CD14-positive monocyte (primary cell): ENCODE measurements at regions not wholly inside any gene's neighbourhood (a gene's known extent, or its start where the extent isn't known, plus 50 kb on each side); places are given as distances from the start of the nearest gene placed in this dataset.

Source experiments
- DNase-seq, 3 donors: peaks; one replicate each; pipeline ENCODE4 v3.0.0-alpha.2; 2011 to 2022
- H2AFZ ChIP-seq: 2 replicates; pipeline ENCODE4 v1.6.0; 2012; ENCODE audit warnings: mild to moderate bottlenecking, low read depth, low read length, inconsistent platforms; ENCODE audit not compliant: insufficient read depth, poor library complexity, severe bottlenecking
- H3K27ac ChIP-seq, 2 donors: 1 replicate in 1 of 2; 2 replicates in 1 of 2; pipeline ENCODE4 v1.5.1; 2012 to 2013; ENCODE audit warnings: low read length in 2 of 2, control low read depth in 1 of 2, inconsistent platforms in 1 of 2, low read depth in 1 of 2, mild to moderate bottlenecking in 1 of 2
- H3K27me3 ChIP-seq, 2 donors: one replicate each; pipeline versions ENCODE4 v1.6.0 to v1.6.1; 2011 to 2013; ENCODE audit warnings: low read length in 2 of 2; ENCODE audit not compliant: control insufficient read depth in 2 of 2, insufficient read depth in 2 of 2
- H3K36me3 ChIP-seq, 2 donors: replicated peaks in 1 of 2; 1 replicate in 1 of 2; 2 replicates in 1 of 2; pipeline versions ENCODE4 v1.5.1 to v1.6.1; 2012 to 2013; ENCODE audit warnings: low read length in 2 of 2, control low read depth in 1 of 2, inconsistent platforms in 1 of 2, mild to moderate bottlenecking in 1 of 2; ENCODE audit not compliant: insufficient read depth in 2 of 2, control insufficient read depth in 1 of 2
- H3K4me1 ChIP-seq, 2 donors: 1 replicate in 1 of 2; 2 replicates in 1 of 2; pipeline versions ENCODE4 v1.5.1 to v1.6.1; 2012 to 2013; ENCODE audit warnings: low read length in 2 of 2, control low read depth in 1 of 2, inconsistent platforms in 1 of 2, mild to moderate bottlenecking in 1 of 2, moderate library complexity in 1 of 2; ENCODE audit not compliant: insufficient read depth in 2 of 2, control insufficient read depth in 1 of 2
- H3K4me2 ChIP-seq: replicated peaks from 2 replicates; pipeline ENCODE3; 2012; ENCODE audit warnings: low read length, moderate library complexity, mild to moderate bottlenecking; ENCODE audit not compliant: poor library complexity, severe bottlenecking; ENCODE audit errors: extremely low read depth
- H3K4me3 ChIP-seq, 3 experiments: fragments of 200-600 bp in 1 of 3; sonication (generic) in 1 of 3; replicated peaks in 1 of 3; 1 replicate in 2 of 3; 2 replicates in 1 of 3; pipeline ENCODE4 v1.5.1; 2011 to 2013; ENCODE audit warnings: low read length in 3 of 3, mild to moderate bottlenecking in 3 of 3, control low read depth in 2 of 3, low read depth in 2 of 3, inconsistent platforms in 1 of 3, moderate library complexity in 1 of 3
- H3K79me2 ChIP-seq: 2 replicates; pipeline ENCODE4 v1.6.0; 2012; ENCODE audit warnings: mild to moderate bottlenecking, control low read depth, inconsistent platforms, low read length, moderate library complexity; ENCODE audit not compliant: insufficient read depth
- H3K9ac ChIP-seq: 2 replicates; pipeline ENCODE4 v1.6.0; 2017; ENCODE audit warnings: low read length, mild to moderate bottlenecking; ENCODE audit not compliant: insufficient read depth, poor library complexity, severe bottlenecking
- H3K9me3 ChIP-seq, 2 donors: replicated peaks in 1 of 2; 1 replicate in 1 of 2; 2 replicates in 1 of 2; pipeline versions ENCODE4 v1.5.1 to v1.6.1; 2012 to 2013; ENCODE audit warnings: low read length in 2 of 2, control low read depth in 1 of 2; ENCODE audit not compliant: control insufficient read depth in 1 of 2, insufficient read depth in 1 of 2
- H4K20me1 ChIP-seq: 2 replicates; pipeline ENCODE4 v1.6.0; 2012; ENCODE audit warnings: mild to moderate bottlenecking, low read length, control low read depth, moderate library complexity; ENCODE audit not compliant: insufficient read depth
- H3K27ac Mint-ChIP-seq, 7 donors: one replicate each; pipeline ENCODE4 v1.8.0; 2020; ENCODE audit warnings: mild to moderate bottlenecking in 7 of 7, mixed read lengths in 7 of 7, moderate library complexity in 6 of 7, inconsistent platforms in 2 of 7
- H3K27me3 Mint-ChIP-seq, 3 donors: one replicate each; pipeline ENCODE4 v1.8.0; 2021 to 2022; ENCODE audit warnings: low read depth in 3 of 3, mild to moderate bottlenecking in 3 of 3, mixed read lengths in 3 of 3, moderate library complexity in 3 of 3, inconsistent platforms in 1 of 3
- H3K36me3 Mint-ChIP-seq, 2 donors: one replicate each; pipeline ENCODE4 v1.8.0; 2020; ENCODE audit warnings: mixed read lengths in 2 of 2, inconsistent platforms in 1 of 2, mild to moderate bottlenecking in 1 of 2
- H3K4me1 Mint-ChIP-seq: one replicate; pipeline ENCODE4 v1.8.0; 2020; ENCODE audit warnings: mild to moderate bottlenecking, mixed read lengths
- H3K4me3 Mint-ChIP-seq, 2 donors: one replicate each; pipeline ENCODE4 v1.8.0; 2020; ENCODE audit warnings: mild to moderate bottlenecking in 2 of 2, mixed read lengths in 2 of 2, moderate library complexity in 1 of 2
- H3K9me3 Mint-ChIP-seq, 7 donors: one replicate each; pipeline ENCODE4 v1.8.0; 2020 to 2022; ENCODE audit warnings: mixed read lengths in 7 of 7, mild to moderate bottlenecking in 6 of 7, moderate library complexity in 6 of 7, inconsistent platforms in 2 of 7
- WGBS: methylation state at CpG from one replicate; pipeline ENCODE4 v1.1.5; 2013; ENCODE audit warnings: missing lambda C conversion rate; ENCODE audit not compliant: insufficient coverage; 5-methylcytosine and 5-hydroxymethylcytosine counted together
- intact Hi-C, 2 donors: fragments of 100-400 bp; cut with micrococcal nuclease; formaldehyde crosslinking; loops; one replicate each; pipeline versions ENCODE4 v1.15.0 to v1.15.1; 2023
- TF ChIP-seq, protein P1 (sequence below): fragments of 200-600 bp; IDR thresholded peaks from one replicate; pipeline ENCODE4 v1.8.0; 2022; ENCODE audit warnings: antibody characterized with exemption, mild to moderate bottlenecking

DNA sequence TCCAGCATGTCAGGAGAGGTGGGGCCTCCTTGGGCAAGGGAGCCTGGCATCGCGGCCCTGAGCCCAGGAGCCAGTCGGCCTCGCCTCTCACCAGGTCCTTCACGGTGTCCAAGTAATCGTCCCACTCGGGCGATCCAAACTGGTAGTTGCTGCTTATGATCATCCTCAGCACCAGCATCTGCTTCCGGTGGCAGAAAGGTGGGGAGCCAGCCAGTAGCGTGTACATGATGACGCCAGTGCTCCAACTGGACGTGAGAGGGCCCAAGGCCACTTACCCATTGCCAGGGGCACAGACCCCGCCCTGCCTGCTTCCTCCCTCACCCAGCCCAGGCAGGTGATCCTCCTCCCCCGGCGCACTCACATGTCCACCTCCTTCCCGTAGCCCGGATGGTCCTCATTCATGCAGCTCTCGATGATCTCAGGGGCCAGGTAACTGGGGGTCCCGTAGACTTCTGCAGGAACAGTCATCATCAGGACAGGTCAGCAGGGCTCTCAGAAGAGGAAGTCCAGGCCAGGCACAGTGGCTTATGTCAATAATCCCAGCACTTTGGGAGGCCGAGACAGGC, 214.7 kb downstream of the OR4C45 start:
- peaks cover 37 to 46% of the 10 kb centered on the region in 2 donors for H3K9me3 ChIP-seq
- no peak overlapping the region for H3K27ac ChIP-seq
- TF ChIP-seq, protein P1, sequence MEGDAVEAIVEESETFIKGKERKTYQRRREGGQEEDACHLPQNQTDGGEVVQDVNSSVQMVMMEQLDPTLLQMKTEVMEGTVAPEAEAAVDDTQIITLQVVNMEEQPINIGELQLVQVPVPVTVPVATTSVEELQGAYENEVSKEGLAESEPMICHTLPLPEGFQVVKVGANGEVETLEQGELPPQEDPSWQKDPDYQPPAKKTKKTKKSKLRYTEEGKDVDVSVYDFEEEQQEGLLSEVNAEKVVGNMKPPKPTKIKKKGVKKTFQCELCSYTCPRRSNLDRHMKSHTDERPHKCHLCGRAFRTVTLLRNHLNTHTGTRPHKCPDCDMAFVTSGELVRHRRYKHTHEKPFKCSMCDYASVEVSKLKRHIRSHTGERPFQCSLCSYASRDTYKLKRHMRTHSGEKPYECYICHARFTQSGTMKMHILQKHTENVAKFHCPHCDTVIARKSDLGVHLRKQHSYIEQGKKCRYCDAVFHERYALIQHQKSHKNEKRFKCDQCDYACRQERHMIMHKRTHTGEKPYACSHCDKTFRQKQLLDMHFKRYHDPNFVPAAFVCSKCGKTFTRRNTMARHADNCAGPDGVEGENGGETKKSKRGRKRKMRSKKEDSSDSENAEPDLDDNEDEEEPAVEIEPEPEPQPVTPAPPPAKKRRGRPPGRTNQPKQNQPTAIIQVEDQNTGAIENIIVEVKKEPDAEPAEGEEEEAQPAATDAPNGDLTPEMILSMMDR: no peak
- Mint-ChIP-seq H3K27me3 (no peaks in the 10 kb centered on the region), H3K4me3 (no peak overlapping the region), H3K4me1 (no peaks in the 10 kb centered on the region), H3K9me3 (peaks cover 8 to 35% (median 25%) of the 10 kb centered on the region in 7 donors), H3K27ac (no peak overlapping the region), H3K36me3 (no peaks in the 10 kb centered on the region)
- DNase-seq: no peak
- no peaks in the 10 kb centered on the region for H4K20me1 ChIP-seq
- no peaks in the 10 kb centered on the region for H3K27me3 ChIP-seq
- WGBS: 93% methylated on average over 19 of the region's 20 CpGs
- no peak overlapping the region for H3K4me2 ChIP-seq
- H3K36me3 ChIP-seq: no peaks in the 10 kb centered on the region
- H3K79me2 ChIP-seq: no peaks in the 10 kb centered on the region
- no peaks in the 10 kb centered on the region for H3K4me1 ChIP-seq
- no peak overlapping the region for H3K9ac ChIP-seq
- H2AFZ ChIP-seq: no peak overlapping the region
- intact Hi-C loops: no loop called here
- no peak overlapping the region for H3K4me3 ChIP-seq

DNA sequence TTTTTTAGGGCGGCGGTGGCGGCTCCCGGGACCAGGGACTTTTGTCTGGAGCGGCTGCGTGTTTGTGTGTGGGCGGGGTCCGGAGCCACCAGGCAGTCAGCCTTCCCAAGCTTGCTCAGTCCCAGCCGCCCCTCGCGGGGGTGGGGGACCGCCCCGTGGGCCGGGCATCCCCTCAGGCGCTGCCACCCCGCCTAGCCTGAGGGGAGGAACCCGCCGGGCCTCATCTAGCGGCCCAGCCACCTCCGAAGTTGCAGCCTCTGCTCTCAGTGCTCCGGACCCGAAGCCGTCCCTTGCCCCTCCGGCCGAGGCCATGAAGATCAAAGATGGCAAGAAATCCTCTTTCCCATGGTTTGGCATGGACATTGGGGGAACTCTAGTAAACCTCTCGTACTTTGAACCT, 235.2 kb downstream of the OR4C45 start:
- no peaks in the 10 kb centered on the region for H4K20me1 ChIP-seq
- WGBS: 78% methylated on average over 25 of the region's 26 CpGs
- no peak for DNase-seq
- Mint-ChIP-seq H3K9me3 (peaks cover 2 to 37% (median 29%) of the 10 kb centered on the region in 7 donors), H3K27ac (no peak overlapping the region), H3K4me3 (no peak overlapping the region), H3K36me3 (no peaks in the 10 kb centered on the region), H3K27me3 (peaks cover 0 to 3% (median 0%) of the 10 kb centered on the region in 3 donors), H3K4me1 (no peaks in the 10 kb centered on the region)
- H3K9me3 ChIP-seq: peaks cover 37 to 38% of the 10 kb centered on the region in 2 donors
- no peak overlapping the region for H2AFZ ChIP-seq
- no peak overlapping the region for H3K4me3 ChIP-seq
- H3K79me2 ChIP-seq: no peaks in the 10 kb centered on the region
- H3K36me3 ChIP-seq: no peaks in the 10 kb centered on the region
- H3K4me1 ChIP-seq: no peaks in the 10 kb centered on the region
- intact Hi-C loops: no loop called here
- H3K4me2 ChIP-seq: no peak overlapping the region
- no peaks in the 10 kb centered on the region for H3K27me3 ChIP-seq
- no peak overlapping the region for H3K9ac ChIP-seq
- TF ChIP-seq, protein P1: no peak
- no peak overlapping the region for H3K27ac ChIP-seq
